ENCODE measurements at regions not wholly inside any gene's neighbourhood (a gene's known extent, or its start where the extent isn't known, plus 50 kb on each side); places are given as distances from the start of the nearest gene placed in this dataset.

- H3K27me3 ChIP-seq (ENCODE audit: insufficient read depth in 3 of 3, low read length in 2 of 3) = no peaks in the 10 kb centered on the region
- H3K27ac ChIP-seq = no peak overlapping the region
- DNase-seq = no peak
- intact Hi-C loops (cut with DNase I) = no loop called here
- 91 to 98% (median 98%) methylated on average over 5 of the region's 5 CpGs for WGBS, 3 donors
- TF ChIP-seq, protein P1, sequence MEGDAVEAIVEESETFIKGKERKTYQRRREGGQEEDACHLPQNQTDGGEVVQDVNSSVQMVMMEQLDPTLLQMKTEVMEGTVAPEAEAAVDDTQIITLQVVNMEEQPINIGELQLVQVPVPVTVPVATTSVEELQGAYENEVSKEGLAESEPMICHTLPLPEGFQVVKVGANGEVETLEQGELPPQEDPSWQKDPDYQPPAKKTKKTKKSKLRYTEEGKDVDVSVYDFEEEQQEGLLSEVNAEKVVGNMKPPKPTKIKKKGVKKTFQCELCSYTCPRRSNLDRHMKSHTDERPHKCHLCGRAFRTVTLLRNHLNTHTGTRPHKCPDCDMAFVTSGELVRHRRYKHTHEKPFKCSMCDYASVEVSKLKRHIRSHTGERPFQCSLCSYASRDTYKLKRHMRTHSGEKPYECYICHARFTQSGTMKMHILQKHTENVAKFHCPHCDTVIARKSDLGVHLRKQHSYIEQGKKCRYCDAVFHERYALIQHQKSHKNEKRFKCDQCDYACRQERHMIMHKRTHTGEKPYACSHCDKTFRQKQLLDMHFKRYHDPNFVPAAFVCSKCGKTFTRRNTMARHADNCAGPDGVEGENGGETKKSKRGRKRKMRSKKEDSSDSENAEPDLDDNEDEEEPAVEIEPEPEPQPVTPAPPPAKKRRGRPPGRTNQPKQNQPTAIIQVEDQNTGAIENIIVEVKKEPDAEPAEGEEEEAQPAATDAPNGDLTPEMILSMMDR (IDR thresholded peaks at IDR 0.05) = no peak
- no peaks in the 10 kb centered on the region for H3K36me3 ChIP-seq (ENCODE audit: insufficient read depth in 1 of 2, low read depth in 1 of 2)
- H3K9me3 ChIP-seq = peaks cover 1% of the 10 kb centered on the region
- H3K4me1 ChIP-seq = no peaks in the 10 kb centered on the region
- H3K4me3 ChIP-seq = no peak overlapping the region
- ATAC-seq = no peak
Observed at GRCh38 chr6:14270142-14270893, 152.7 kb downstream of the CD83 start.

- Histone ChIP-seq H3K4me3 (no peak overlapping the region), H3K36me3 (ENCODE audit: insufficient read depth in 1 of 2, low read depth in 1 of 2) (no peaks in the 10 kb centered on the region), H3K27me3 (ENCODE audit: insufficient read depth in 3 of 3, low read length in 2 of 3) (no peaks in the 10 kb centered on the region), H3K4me1 (peaks cover 5% of the 10 kb centered on the region), H3K9me3 (no peaks in the 10 kb centered on the region), H3K27ac (no peak overlapping the region)
- WGBS, 3 donors = 59 to 81% (median 61%) methylated on average over 11 of the region's 11 CpGs
- intact Hi-C loops (cut with DNase I) = no loop called here
- peak in 2 of 4 donors; percentile 57 to 62 for ATAC-seq
- DNase-seq = peak in 1 of 2 donors; percentile 22
- TF ChIP-seq, protein P1 (IDR thresholded peaks at IDR 0.05) = no peak
Observed at GRCh38 chr6:14270925-14271788, 153.6 kb downstream of the CD83 start.

GRCh38 chr6:14271789-14272736, 154.5 kb downstream of the CD83 start:
- 76 to 91% (median 76%) methylated on average over 4 of the region's 4 CpGs for WGBS, 3 donors
- no peaks in the 10 kb centered on the region for H3K36me3 ChIP-seq (ENCODE audit: insufficient read depth in 1 of 2, low read depth in 1 of 2)
- ATAC-seq (no peak), DNase-seq (no peak)
- H3K27ac ChIP-seq = no peak overlapping the region
- H3K4me3 ChIP-seq = no peak overlapping the region
- no peaks in the 10 kb centered on the region for H3K9me3 ChIP-seq
- no peaks in the 10 kb centered on the region for H3K27me3 ChIP-seq (ENCODE audit: insufficient read depth in 3 of 3, low read length in 2 of 3)
- H3K4me1 ChIP-seq = peaks cover 5% of the 10 kb centered on the region
- intact Hi-C loops (cut with DNase I) = no loop called here
- TF ChIP-seq, protein P1 (IDR thresholded peaks at IDR 0.05) = no peak

GRCh38 chr6:14272737-14273085, 155.1 kb downstream of the CD83 start:
- TF ChIP-seq, protein P1 (IDR thresholded peaks at IDR 0.05) = no peak
- Histone ChIP-seq H3K36me3 (ENCODE audit: insufficient read depth in 1 of 2, low read depth in 1 of 2) (no peaks in the 10 kb centered on the region), H3K4me1 (peaks cover 5% of the 10 kb centered on the region), H3K9me3 (no peaks in the 10 kb centered on the region), H3K4me3 (no peak overlapping the region), H3K27ac (no peak overlapping the region), H3K27me3 (ENCODE audit: insufficient read depth in 3 of 3, low read length in 2 of 3) (no peaks in the 10 kb centered on the region)
- no peak for DNase-seq
- intact Hi-C loops (cut with DNase I) = no loop called here
- WGBS, 3 donors = 100% methylated on average over 1 of the region's 1 CpG
- ATAC-seq = no peak
